Activated B cell treated with CpG ODN at 0.5 μM for 24 hours (primary cell): ENCODE measurements at regions not wholly inside any gene's neighbourhood (a gene's known extent, or its start where the extent isn't known, plus 50 kb on each side); places are given as distances from the start of the nearest gene placed in this dataset.

Experiments
- ATAC-seq: fragments of 200-7000 bp; cut with Tn5 transposase; one replicate; pipeline ENCODE4 v1.10.0; 2021; ENCODE audit warnings: low read depth, mild to moderate bottlenecking, moderate library complexity
- CTCF ChIA-PET: fragments of 350-600 bp; sonication (Branson Sonifier 250); formaldehyde crosslinking; loops from one replicate; lab custom pipeline; 2021; ENCODE audit warnings: antibody characterized with exemption; lab: Charles Lee
- POLR2A ChIA-PET: fragments of 350-600 bp; sonication (Branson Sonifier 250); formaldehyde crosslinking; loops from one replicate; lab custom pipeline; 2021; ENCODE audit warnings: antibody characterized with exemption; lab: Charles Lee
- DNase-seq: peaks from one replicate; pipeline ENCODE4 v3.0.0; 2022
- H3K27ac Mint-ChIP-seq: one replicate; pipeline ENCODE4 v1.8.0; 2020; ENCODE audit warnings: mixed read lengths
- H3K27me3 Mint-ChIP-seq: one replicate; pipeline ENCODE4 v1.8.0; 2021; ENCODE audit warnings: mixed read lengths
- H3K36me3 Mint-ChIP-seq: one replicate; pipeline ENCODE4 v1.8.0; 2021; ENCODE audit warnings: low read depth, mixed read lengths
- H3K4me1 Mint-ChIP-seq: one replicate; pipeline ENCODE4 v1.8.0; 2021; ENCODE audit warnings: mixed read lengths
- H3K4me3 Mint-ChIP-seq: one replicate; pipeline ENCODE4 v1.8.0; 2020; ENCODE audit warnings: mild to moderate bottlenecking, mixed read lengths
- H3K9me3 Mint-ChIP-seq: one replicate; pipeline ENCODE4 v1.8.0; 2020; ENCODE audit warnings: mixed read lengths
- intact Hi-C: fragments of 100-400 bp; cut with micrococcal nuclease; formaldehyde crosslinking; loops from one replicate; pipeline ENCODE4 v1.15.1; 2024
- TF ChIP-seq, protein P1 (sequence below): fragments of 200-600 bp; IDR thresholded peaks from one replicate; pipeline ENCODE4 v1.8.0; 2022; ENCODE audit warnings: antibody characterized with exemption, mild to moderate bottlenecking

GRCh38 chr4:124523816-124524215 is 188.7 kb downstream of the ANKRD50 start:
- no peak for ATAC-seq
- DNase-seq = no peak
- ChIA-PET POLR2A (no interaction called here), CTCF (no interaction called here)
- no peaks in the 10 kb centered on the region for H3K4me1 Mint-ChIP-seq
- intact Hi-C loops = no loop called here
- no peaks in the 10 kb centered on the region for H3K36me3 Mint-ChIP-seq
- peaks cover 2% of the 10 kb centered on the region for H3K9me3 Mint-ChIP-seq
- no peak overlapping the region for H3K4me3 Mint-ChIP-seq
- no peaks in the 10 kb centered on the region for H3K27me3 Mint-ChIP-seq
- TF ChIP-seq, protein P1, sequence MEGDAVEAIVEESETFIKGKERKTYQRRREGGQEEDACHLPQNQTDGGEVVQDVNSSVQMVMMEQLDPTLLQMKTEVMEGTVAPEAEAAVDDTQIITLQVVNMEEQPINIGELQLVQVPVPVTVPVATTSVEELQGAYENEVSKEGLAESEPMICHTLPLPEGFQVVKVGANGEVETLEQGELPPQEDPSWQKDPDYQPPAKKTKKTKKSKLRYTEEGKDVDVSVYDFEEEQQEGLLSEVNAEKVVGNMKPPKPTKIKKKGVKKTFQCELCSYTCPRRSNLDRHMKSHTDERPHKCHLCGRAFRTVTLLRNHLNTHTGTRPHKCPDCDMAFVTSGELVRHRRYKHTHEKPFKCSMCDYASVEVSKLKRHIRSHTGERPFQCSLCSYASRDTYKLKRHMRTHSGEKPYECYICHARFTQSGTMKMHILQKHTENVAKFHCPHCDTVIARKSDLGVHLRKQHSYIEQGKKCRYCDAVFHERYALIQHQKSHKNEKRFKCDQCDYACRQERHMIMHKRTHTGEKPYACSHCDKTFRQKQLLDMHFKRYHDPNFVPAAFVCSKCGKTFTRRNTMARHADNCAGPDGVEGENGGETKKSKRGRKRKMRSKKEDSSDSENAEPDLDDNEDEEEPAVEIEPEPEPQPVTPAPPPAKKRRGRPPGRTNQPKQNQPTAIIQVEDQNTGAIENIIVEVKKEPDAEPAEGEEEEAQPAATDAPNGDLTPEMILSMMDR = no peak
- no peak overlapping the region for H3K27ac Mint-ChIP-seq

DNA sequence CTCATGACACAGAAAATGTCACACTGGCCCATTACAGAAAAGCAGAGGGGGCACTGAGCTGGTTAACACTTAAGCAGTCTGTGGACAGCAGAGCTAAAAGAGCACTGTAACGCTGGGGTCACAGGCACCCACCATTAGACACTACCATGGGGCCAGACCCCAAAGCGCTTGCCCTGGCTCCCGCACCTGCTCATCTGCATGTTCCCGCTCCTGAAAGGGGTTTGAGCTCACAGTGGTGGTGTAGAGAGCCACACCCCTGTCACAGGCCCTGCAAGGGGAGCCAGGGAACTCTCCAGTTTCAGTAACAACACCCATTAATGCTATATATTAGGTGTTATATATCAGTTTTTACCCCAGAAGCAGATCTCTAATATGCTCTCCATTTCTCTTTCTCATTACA is 187.0 kb downstream of the ANKRD50 start:
- no peaks in the 10 kb centered on the region for H3K4me1 Mint-ChIP-seq
- H3K36me3 Mint-ChIP-seq = no peaks in the 10 kb centered on the region
- ATAC-seq = no peak
- TF ChIP-seq, protein P1 = no peak
- ChIA-PET POLR2A (no interaction called here), CTCF (no interaction called here)
- intact Hi-C loops = no loop called here
- H3K27ac Mint-ChIP-seq = no peak overlapping the region
- H3K9me3 Mint-ChIP-seq = peaks cover 2% of the 10 kb centered on the region
- H3K27me3 Mint-ChIP-seq = no peaks in the 10 kb centered on the region
- no peak overlapping the region for H3K4me3 Mint-ChIP-seq
- DNase-seq = no peak

- TF ChIP-seq, protein P1 = no peak
- Mint-ChIP-seq H3K9me3 (peaks cover 2% of the 10 kb centered on the region), H3K27ac (no peak overlapping the region), H3K27me3 (no peaks in the 10 kb centered on the region), H3K36me3 (no peaks in the 10 kb centered on the region), H3K4me3 (no peak overlapping the region), H3K4me1 (no peaks in the 10 kb centered on the region)
- no peak for ATAC-seq
- intact Hi-C loops = no loop called here
- POLR2A ChIA-PET = no interaction called here
- DNase-seq = no peak
- CTCF ChIA-PET = no interaction called here
Measured at GRCh38 chr4:124526331-124526730, 186.2 kb downstream of the ANKRD50 start.

DNA sequence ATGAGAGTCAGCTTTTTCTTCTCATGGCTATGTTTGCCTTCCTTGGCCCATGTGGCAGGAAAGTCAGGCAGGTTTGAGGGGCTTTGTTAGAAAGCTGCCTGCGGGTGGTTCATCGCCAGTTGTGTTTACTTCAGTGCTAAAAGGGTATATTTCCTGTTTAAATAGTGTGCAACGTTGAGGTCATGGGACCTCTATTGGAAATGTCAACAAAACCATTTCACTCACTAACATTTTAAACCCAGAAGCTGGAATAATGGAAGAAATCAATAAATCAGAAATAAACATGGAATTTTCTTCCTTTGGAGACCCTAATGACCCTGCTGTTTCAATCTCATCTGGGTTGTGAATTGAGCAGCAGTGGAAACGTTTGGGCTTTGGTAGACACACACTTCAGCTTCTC is 185.8 kb downstream of the ANKRD50 start:
- H3K27ac Mint-ChIP-seq = no peak overlapping the region
- CTCF ChIA-PET = no interaction called here
- no peaks in the 10 kb centered on the region for H3K9me3 Mint-ChIP-seq
- no peaks in the 10 kb centered on the region for H3K4me1 Mint-ChIP-seq
- TF ChIP-seq, protein P1 = no peak
- intact Hi-C loops = no loop called here
- ATAC-seq (no peak), DNase-seq (no peak)
- POLR2A ChIA-PET = no interaction called here
- no peaks in the 10 kb centered on the region for H3K27me3 Mint-ChIP-seq
- no peaks in the 10 kb centered on the region for H3K36me3 Mint-ChIP-seq
- H3K4me3 Mint-ChIP-seq = no peak overlapping the region

- TF ChIP-seq, protein P1 = no peak
- Mint-ChIP-seq H3K36me3 (no peaks in the 10 kb centered on the region), H3K27me3 (no peaks in the 10 kb centered on the region), H3K4me3 (no peak overlapping the region), H3K4me1 (no peaks in the 10 kb centered on the region), H3K9me3 (no peaks in the 10 kb centered on the region), H3K27ac (no peak overlapping the region)
- intact Hi-C loops = no loop called here
- CTCF ChIA-PET = no interaction called here
- DNase-seq = no peak
- POLR2A ChIA-PET = no interaction called here
- ATAC-seq = no peak
Measured at GRCh38 chr4:124527364-124527763, 185.2 kb downstream of the ANKRD50 start.
